ENCODE measurements at regions not wholly inside any gene's neighbourhood (a gene's known extent, or its start where the extent isn't known, plus 50 kb on each side); places are given as distances from the start of the nearest gene placed in this dataset.

GRCh38 chr12:54740882-54741281 lies 92.7 kb upstream of the DCD start:
- Histone ChIP-seq H3K79me1 (ENCODE audit: low read depth, low read length) (no peaks in the 10 kb centered on the region), H3K14ac (ENCODE audit: insufficient read length) (no peak overlapping the region), H3K4me1 (replicated peaks in 1 of 4; ENCODE audit: control insufficient read depth in 3 of 4, insufficient read depth in 4 of 4, low read length in 3 of 4) (no peaks in the 10 kb centered on the region), H3K27ac (ENCODE audit: low read depth, low read length) (no peak overlapping the region), H3K4me3 (ENCODE audit: extremely low read depth in 1 of 4, insufficient read depth in 2 of 4, low read depth in 3 of 4, low read length in 4 of 4) (no peak overlapping the region), H3K27me3 (replicated peaks in 1 of 4; ENCODE audit: control insufficient read depth in 3 of 4, extremely low read depth in 1 of 4, insufficient read depth in 3 of 4, low read length in 3 of 4) (no peaks in the 10 kb centered on the region), H3K56ac (replicated peaks; ENCODE audit: insufficient read length, low read depth, low read length) (no peak overlapping the region), H3K23ac (ENCODE audit: insufficient read length) (no peak overlapping the region), H3K18ac (ENCODE audit: extremely low read depth, low read length) (no peak overlapping the region), H2BK5ac (ENCODE audit: low read depth, low read length) (no peak overlapping the region), H3K23me2 (ENCODE audit: low read depth, low read length) (no peaks in the 10 kb centered on the region), H3K9ac (replicated peaks in 1 of 4; ENCODE audit: extremely low read depth in 1 of 4, low read depth in 3 of 4, low read length in 3 of 4) (no peak overlapping the region), H2BK20ac (ENCODE audit: low read length) (no peak overlapping the region), H2BK12ac (ENCODE audit: low read depth, low read length) (no peak overlapping the region), H2BK15ac (ENCODE audit: low read length) (no peak overlapping the region), H2AFZ (ENCODE audit: low read length) (no peak overlapping the region), H3K36me3 (ENCODE audit: control insufficient read depth in 2 of 4, insufficient read depth in 4 of 4, low read length in 3 of 4) (no peaks in the 10 kb centered on the region), H3K79me2 (ENCODE audit: control insufficient read depth in 1 of 2, insufficient read depth in 2 of 2, low read length in 2 of 2) (no peaks in the 10 kb centered on the region), H4K5ac (ENCODE audit: insufficient read length, low read depth, low read length) (no peak overlapping the region), H2AK5ac (ENCODE audit: low read depth, low read length) (no peak overlapping the region), H2BK120ac (replicated peaks; ENCODE audit: low read depth, low read length) (no peak overlapping the region), H4K20me1 (replicated peaks in 1 of 2; ENCODE audit: control insufficient read depth in 1 of 2, insufficient read depth in 2 of 2, low read length in 2 of 2) (no peaks in the 10 kb centered on the region), H3K4me2 (ENCODE audit: insufficient read depth in 1 of 2, low read depth in 2 of 2, low read length in 2 of 2) (no peak overlapping the region), H3K4ac (replicated peaks; ENCODE audit: insufficient read length, low read depth, low read length) (no peak overlapping the region), H4K8ac (ENCODE audit: extremely low read depth, insufficient read depth, low read length) (no peak overlapping the region), H3K9me3 (ENCODE audit: insufficient read depth in 2 of 2, low read depth in 1 of 2, low read length in 1 of 2) (peaks cover 5 to 15% of the 10 kb centered on the region in 2 experiments; a peak in 3 of 4 replicates), H4K91ac (replicated peaks; ENCODE audit: insufficient read length, low read length) (no peak overlapping the region)
- 93% methylated on average over 1 of the region's 1 CpG; no CpG with 5 or more reads in 1 of the 2 experiments for WGBS, 2 experiments (ENCODE audit: extremely low coverage in 1 of 2, insufficient coverage in 1 of 2, insufficient read length in 1 of 2, insufficient replicate concordance in 2 of 2, low coverage in 1 of 2, low lambda C conversion rate in 2 of 2, missing lambda C conversion rate in 1 of 2)
- FAIRE-seq, result no peak
- POLR2A ChIA-PET (ENCODE audit: partially characterized antibody), result no interaction called here
- no peak for DNase-seq (ENCODE audit: low read depth in 1 of 2, low spot score in 2 of 2)
- CTCF ChIA-PET (ENCODE audit: partially characterized antibody), result interaction anchor here (0.9 to 3.1 kb wide), 3 partner anchors 9 to 39 kb away, joined by 4 to 11 read pairs (median 7); no protein-coding TSS in a partner anchor
- TF ChIP-seq GABPA (IDR thresholded peaks at IDR 0.05; ENCODE audit: borderline replicate concordance, insufficient read depth, low read length) (no peak), FOSL1 (IDR thresholded peaks at IDR 0.05; ENCODE audit: insufficient read depth, low read depth, low read length) (no peak), SRF (IDR thresholded peaks at IDR 0.05; ENCODE audit: low read depth, low read length) (no peak), RAD21 (IDR thresholded peaks at IDR 0.05 in 1 of 2, conservative IDR thresholded peaks at IDR 0.05 in 1 of 2; ENCODE audit: low read depth in 2 of 2, low read length in 2 of 2) (no peak), SIX5 (IDR thresholded peaks at IDR 0.05; ENCODE audit: low read depth, low read length) (no peak), SP4 (IDR thresholded peaks at IDR 0.05; ENCODE audit: low read length) (no peak), ZNF274 (IDR thresholded peaks at IDR 0.05; ENCODE audit: borderline replicate concordance, extremely low read depth, low read length) (no peak), CBX8 (IDR thresholded peaks at IDR 0.05; ENCODE audit: borderline replicate concordance, low read depth, low read length) (no peak), HDAC6 (IDR thresholded peaks at IDR 0.05; ENCODE audit: low read depth, low read length) (no peak), CHD2 (IDR thresholded peaks at IDR 0.05; ENCODE audit: low read length) (no peak), RXRA (IDR thresholded peaks at IDR 0.05; ENCODE audit: insufficient read depth, low read depth, low read length) (no peak), BACH1 (IDR thresholded peaks at IDR 0.05; ENCODE audit: low read length) (no peak), NANOG (IDR thresholded peaks at IDR 0.05; ENCODE audit: insufficient read depth, low read depth, low read length, poor library complexity, severe bottlenecking) (no peak), RFX5 (IDR thresholded peaks at IDR 0.05; ENCODE audit: borderline replicate concordance, low read depth, low read length) (no peak), SIN3A (conservative IDR thresholded peaks at IDR 0.05 in 1 of 2, IDR thresholded peaks at IDR 0.05 in 1 of 2; ENCODE audit: low read depth in 1 of 2, low read length in 2 of 2) (no peak)
